Hippocampal formation (tissue), 2 donors: ENCODE measurements at regions not wholly inside any gene's neighbourhood (a gene's known extent, or its start where the extent isn't known, plus 50 kb on each side); places are given as distances from the start of the nearest gene placed in this dataset.
"Not testable (repeated sequence)": the region's sequence is repeated elsewhere in the genome, so short reads cannot be mapped to it uniquely, and the experiment has no call there.

Source experiments
- DNase-seq, 2 donors: peaks; one replicate each; lab custom pipeline; 2025; lab: John Stamatoyannopoulos, UW

DNA sequence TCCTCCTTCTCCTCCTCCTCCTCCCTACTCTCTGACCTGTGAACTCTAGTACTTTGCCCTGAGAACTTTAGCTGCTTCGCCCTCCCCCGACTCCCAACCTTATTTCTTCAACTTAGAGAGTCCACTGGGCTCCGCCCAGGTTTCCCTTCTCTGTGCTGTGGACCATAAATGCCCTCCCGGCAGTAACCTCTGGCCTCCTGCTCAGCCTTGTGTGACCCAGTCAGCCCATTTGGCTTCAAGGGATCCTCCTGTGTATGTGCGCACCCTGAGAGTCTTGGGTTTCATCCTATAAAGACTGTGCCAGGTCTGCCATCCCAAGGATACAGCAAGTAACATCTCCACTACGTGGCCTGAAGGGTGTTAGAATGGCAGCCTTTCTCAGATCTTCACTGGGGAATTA lies 275.6 kb upstream of the C16orf82 start:
- no peak for DNase-seq

DNA sequence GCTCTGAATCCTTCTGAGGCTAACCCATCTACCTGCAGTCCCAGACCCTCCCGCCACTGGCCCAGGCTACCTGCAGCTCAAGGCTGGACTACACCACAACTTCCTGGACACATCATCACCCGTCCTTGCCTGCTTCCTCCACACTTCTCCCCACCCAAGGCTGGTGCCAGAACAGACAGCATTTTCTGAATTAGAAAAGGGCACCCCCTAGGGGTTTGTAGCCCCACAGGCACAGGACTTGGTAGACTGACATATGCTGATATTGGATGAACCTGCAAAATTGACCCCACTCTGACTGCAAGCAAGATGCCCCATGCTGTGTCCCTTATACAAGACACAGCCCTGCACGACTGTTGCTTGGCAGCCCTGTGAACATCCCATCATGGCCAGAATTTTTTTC lies 271.5 kb upstream of the C16orf82 start:
- DNase-seq = peak; percentile 4 to 10

DNA sequence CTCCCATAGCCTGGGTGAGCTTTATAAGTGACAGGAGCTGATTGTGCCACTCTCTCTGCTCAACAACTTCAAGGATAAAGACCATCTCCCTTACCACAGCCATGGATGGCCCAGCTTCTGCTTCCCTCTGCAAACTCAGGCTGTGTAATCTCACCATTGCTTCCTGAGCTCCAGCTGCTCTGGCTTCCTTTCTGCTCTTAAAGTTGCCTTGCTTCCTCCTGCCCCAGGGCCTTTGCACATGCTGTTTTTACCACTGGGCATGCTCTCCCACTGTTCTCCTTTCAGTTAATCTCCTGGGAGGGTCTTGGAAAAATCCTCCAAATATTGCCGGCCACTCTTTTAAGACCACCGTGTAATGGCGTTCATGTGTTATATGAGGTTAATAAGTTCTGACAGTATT lies 265.1 kb upstream of the C16orf82 start:
- DNase-seq = no peak

DNA sequence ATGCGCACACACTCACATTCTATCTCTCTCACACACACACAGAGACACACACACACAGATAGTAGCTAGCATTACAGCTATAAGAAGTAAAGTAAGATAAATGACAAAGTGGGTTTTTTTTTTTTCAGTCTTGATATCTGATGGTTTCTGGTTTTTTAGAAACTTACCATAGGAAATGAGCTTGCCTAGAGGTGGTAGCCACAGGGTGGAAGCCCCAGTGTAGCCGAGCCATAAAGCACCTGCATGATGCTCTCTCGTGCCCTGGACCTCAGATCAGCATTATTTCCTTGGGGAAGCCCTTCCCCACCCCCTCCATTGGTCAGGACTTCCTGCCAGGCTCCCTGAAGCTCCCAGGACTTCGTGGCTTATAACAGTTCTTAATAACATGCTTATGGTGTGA lies 264.3 kb upstream of the C16orf82 start:
- no peak for DNase-seq

DNA sequence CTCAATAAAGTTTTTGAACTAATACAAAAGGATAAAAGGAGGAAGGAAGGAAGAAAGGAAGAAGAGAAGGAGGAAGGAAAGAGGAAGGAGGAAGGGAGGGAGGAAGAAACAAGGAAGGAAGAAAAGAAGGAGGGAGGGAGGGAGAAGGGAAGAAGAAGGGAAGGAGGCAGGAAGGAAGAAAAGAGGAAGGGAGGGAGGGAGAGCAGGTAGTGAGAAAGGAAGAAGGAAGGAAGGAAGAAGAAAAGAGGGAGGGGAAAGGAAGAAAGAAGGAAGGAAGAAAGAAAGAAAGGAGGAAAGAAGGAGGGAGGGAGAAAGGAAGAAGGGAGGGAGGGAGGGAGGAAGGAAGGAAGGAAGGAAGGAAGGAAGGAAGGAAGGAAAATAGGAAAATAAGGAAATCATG lies 263.8 kb upstream of the C16orf82 start:
- no peak for DNase-seq

DNA sequence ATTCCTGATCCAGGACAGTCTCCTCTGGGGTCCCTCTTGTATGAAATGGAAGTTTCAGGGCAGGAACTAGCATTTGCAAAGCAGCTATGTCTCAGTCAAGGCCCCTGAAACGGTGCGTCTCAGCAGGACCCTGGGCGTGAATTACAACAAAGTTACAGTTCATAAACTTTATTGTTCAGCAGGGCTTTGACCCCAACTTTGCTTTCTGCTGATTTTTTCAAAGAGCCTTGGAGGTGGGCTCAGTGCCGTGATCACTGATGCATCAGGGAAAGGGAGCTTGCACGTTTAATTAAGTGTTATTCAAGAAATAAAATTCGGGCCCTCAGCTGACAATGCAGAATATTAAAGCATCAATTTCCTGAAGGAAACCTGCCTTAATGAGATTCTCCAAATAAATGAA lies 260.1 kb upstream of the C16orf82 start:
- DNase-seq = no peak

DNA sequence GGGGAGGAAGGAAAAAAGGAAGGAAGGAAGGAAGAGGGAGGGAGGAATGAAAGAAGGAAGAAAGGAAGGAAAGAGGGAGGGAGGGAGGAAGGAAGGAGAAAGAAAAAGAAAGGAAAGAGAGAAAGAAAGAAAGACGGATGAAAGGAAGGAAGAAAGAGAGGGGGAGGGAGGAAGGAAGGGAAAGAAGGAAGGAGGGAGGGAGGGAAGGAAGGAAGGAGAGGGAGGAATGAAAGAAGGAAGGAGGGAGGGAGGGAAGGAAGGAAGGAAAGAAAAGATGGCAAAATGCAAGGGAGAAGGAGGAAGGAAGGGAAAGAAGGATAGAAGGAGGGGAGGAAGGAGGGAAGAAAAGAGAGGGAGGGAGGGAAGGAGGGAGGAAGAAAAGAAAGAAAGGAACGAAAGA lies 257.3 kb upstream of the C16orf82 start:
- no peak for DNase-seq

DNA sequence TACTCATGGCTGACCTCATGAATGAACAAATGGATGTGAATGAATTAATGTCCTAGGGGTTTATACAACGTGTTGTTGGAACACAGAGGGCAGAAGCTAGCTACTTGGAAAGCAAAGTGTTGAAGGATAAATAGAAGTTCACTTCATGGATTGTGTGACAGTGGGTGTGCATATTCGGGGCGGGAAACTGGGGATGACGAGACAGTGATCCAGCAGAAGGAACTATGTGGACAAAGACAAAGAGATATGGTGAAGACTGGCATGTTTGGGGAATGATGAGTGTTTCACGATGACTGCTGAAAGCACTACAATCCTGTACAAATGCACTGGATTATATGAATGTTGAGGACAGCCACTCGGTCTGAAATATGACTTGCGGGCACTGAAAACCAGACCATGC lies 250.5 kb upstream of the C16orf82 start:
- no peak for DNase-seq

DNA sequence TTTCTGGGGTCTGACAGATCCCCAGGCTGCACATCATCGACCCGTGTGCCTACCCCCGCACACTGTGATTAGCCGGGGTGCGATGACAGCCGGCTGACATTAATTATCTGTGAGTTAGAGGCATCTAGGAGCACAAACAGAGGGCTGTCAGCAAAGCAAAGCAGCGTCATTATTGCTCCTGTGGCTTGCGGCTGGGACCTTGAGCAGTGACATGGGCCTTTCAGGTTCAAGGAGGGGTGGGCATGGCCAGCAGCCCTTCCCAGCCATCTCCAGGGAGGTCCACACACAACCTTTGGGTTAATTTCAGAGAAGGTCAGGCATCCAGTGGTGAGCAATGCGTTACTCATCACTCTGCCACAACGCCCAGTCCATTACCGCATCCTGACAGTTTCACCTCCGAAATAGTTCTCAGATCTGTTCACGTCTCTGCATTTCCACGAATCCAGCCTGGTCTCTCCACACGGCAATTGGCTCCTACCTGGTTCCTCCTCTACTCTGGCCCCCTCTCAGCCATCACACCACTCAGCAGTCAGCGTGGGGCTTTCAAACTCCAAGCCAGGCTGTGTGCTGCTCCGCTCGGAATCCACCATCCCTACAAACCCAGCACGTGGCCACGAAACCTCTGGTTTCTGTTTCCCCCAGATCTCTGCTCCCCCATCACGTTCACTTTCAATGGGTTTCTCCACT lies 249.7 kb upstream of the C16orf82 start:
- no peak for DNase-seq

DNA sequence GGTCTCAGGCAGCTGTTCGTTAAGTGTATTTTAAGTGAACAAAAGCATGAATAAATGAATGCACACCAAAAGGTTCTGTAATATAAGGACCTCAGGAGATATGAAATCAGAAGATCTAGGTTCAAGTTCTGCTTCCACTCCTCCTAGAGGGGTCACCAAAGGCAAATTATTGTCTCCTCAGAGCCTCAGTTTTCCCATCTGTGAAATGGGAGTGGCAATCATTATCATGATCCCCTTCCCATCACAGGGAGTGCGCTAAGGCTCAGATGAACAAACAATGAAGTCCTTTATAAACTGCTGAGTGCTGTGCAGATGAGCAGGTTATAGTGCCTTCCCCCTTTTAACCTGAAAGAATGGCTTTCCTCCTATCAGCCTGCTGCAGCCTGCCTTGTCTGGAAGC lies 248.3 kb upstream of the C16orf82 start:
- DNase-seq = no peak

DNA sequence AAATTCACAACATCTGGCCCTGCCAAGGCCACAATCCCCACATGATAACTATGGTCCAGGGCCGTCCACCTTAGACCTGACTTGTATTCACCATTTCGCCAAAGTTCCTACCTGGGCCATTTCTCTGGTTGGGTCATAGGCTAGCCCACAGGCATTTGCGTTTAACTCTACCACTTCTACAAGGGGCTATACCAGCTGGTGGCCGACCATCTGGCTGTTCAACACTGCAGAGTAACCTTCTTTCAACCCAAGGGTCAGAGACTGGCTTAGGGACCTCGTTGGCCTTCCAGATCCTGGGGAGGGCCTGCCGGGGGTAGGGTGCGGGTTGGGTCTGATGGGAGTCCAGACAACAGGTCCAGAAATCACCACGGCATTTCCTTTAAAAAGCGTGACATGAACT lies 242.3 kb upstream of the C16orf82 start:
- DNase-seq = no peak

DNA sequence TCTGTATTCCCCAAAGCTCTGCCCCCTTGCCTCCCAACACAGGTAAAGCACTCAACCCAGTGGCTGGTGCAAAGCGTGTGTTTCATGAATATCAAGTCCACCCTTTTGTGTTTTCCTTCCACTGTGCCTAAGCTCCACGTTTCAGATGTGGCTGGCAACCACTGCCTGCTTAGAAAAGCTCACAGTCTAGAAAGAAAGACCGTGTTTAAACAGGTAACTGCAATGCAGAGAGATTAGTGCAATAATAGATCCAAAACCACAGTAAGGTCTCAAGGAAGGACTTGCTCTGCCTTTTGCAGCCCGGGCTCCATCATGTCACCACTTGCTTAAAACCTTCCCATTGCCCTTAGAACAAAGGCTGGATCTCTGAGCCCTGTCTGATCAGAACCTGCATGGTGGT lies 240.2 kb upstream of the C16orf82 start:
- no peak for DNase-seq

DNA sequence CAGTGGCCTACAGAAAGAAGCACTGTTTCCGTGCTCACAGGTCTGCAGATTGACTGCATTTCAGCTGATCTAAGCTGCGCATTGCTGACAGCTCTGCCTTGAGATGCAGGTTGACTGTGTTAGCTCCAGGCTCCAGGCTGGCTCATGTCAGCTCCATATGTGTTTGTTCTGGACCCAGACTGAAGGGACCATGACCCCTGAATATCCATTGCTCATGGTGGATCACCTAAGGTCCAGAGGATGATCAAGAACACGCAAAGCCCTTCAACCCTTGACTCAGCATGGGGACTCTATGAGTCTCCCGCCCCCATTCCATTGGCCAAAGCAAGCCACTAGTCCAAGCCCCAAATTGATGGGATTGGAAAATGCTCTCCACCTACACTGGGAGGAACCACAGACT lies 239.3 kb upstream of the C16orf82 start:
- DNase-seq = no peak

DNA sequence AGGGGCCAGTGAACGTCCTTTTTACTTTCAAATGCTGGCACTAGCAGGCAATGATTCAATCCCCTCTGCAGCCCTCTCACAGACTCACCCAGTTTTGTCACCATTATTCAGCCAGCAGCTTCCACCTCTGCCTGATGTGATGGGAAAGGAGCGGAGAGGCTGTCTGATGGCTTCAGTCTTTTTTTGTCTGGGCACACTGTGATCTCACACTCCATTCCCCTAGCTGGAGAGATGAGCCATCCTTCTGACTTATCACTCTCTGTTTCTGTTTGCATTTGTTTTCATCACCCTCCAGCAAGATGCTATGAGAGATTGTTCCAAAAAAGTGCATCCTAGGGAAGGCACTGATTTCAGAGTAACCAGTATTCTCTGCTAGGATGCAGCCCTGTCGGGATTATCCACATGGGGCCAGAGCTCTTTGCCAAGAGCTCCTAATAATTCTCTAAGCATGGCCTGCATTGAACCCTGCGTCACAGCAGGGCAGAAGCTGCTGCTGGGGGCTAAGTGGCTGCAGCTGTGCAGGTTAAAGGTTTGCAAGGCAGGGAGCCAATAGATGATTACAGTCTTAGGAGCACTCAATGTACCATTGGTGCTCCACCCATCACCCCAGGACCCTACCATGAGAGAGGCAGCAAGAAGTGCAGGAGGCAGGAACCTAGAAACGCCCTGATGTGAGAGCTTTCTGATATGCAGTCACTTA lies 236.1 kb upstream of the C16orf82 start:
- no peak for DNase-seq

DNA sequence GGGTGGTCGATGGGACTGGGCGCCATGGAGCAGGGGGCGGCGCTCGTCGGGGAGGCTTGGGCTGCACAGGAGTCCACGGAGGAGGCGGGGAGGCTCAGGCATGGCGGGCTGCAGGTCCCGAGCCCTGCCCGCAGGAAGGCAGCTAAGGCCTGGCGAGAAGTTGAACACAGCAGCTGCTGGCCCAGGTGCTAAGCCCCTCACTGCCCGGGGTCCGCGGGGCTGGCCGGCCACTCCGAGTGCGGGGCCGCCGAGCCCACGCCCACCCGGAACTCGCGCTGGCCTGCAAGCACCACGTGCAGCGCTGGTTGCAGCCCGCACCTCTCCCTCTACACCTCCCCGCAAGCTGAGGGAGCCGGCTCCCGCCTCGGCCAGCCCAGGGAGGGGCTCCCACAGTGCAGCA lies 230.6 kb upstream of the C16orf82 start:
- not testable (repeated sequence) for DNase-seq

DNA sequence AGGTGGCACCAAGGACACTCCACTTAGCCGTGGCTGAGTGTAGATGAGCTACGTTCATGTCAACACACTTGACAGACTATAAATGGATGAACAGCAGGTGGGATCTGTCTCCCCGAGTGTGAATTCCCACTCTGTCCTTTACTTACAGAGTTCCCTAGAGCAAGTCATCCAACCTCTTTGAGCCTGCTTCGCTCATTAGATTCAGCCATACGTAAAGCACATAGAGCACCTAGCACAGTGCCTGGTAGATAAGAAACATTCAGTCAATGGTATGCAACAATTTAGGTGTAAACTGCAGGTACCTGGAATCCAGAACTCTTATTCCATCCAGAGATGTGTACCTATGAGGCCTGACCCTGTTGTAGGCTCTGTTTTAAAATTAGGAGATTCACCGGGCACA lies 227.8 kb upstream of the C16orf82 start:
- no peak for DNase-seq

DNA sequence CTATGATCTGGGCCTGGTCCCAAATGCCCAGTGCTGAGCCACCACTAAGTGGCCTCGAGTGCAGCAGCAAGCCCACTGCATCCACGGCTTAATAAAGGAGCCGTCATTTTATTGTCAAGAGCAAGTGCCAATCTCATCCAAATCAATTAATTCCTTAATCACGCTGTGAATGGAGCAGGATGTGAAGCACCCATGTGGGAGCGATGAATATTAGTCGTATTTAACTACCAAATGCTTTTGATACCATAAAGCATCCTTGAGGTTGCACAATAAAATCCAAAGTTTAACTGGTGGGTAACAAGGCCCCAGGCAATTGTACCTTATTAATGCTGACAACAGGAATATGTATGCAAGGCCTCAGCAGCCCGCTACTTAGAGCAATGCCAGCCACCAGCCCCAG lies 226.0 kb upstream of the C16orf82 start:
- DNase-seq = no peak

DNA sequence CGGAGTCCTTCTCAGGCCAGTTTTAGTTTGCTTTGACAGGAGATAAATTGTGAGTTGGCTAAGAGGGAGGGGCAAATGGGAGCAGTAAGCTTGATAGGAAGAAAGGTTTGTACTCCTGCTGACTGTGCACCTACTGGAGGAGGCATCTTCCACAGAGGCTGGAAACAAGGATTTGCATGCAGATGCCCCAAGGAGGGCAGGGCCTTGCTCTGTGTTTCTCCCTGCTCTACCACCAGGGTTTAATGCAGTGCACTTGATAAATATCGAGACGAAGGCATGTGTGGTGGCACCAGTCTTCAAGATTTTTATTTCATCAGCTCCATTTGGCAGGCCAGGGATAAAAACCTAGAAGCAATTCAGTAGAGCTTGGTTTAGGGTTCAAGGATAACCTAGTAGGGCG lies 210.5 kb upstream of the C16orf82 start:
- DNase-seq = no peak

DNA sequence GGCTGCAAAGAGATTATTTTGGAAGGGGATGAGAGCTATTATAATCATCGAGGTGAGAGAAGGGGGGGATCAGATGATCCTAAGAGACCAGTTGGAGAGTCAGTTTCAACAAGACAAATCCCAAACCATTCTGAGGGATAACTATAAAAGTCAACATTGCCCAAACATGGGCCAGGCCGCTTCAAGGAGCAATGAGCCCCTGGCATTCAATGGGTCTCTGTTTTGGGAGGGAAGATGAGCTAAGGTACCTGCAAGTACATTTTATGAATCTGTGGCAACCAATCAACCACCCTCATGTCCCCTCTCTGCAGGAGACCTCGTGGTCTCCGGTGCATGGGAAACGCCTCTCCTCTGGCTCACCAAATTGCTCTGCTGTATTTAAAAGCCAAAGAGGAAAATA lies 209.9 kb upstream of the C16orf82 start:
- no peak for DNase-seq

DNA sequence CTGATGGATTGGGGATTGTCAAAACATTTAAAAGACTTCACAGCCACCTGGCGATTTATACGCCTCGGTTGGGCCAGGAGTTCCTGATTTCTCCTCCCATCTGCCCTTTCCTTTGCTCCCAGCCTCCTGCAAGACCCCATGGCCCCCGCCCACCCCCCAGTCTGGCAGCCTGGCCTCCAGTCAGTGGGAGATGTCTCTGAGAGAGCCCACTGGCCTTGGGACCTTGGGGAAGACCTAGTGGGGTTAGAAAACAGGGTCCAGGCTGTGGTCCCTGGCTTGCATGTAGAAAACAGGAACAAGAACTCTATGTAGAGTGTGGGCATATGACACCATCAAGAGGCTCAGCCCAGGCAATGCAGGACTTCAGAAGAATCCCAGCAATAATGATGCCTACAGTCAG lies 209.4 kb upstream of the C16orf82 start:
- DNase-seq = no peak

DNA sequence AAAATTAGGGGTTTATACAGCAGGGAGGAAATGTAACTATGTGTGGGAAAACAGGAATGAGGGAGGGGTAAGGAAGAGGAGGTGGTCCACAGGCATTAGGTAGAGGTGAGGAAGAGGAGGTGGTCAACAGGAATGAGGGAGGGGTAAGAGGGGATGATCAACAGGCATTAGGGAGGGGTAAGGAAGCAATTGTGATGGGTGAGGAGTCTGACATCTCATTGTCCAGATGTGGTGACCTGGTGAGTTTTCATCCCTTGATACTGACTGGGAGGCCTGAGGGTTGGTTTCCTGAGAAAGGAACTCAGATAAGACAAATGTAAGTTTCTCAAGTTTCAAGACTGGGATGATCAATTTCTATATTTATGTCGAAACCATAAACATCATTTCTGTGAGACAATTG lies 206.2 kb upstream of the C16orf82 start:
- no peak for DNase-seq

DNA sequence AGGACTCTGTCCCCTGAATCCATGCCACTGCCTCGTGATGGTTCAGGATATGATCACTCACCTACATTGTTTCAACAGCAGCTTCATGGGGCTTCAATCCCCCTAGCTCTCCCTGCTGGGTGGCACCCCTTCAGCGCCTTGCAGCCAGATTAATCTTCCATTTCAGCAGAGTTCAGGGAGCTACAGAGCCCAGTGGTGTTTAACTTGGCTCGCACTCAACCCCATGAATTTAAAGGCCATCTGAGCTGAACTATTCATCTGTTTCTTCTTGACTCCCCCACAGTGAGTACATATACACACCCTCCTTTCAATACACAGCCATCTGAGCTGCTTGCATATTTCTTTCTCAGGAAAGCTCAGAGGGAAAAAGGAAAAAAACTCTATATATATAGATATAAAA lies 202.8 kb upstream of the C16orf82 start:
- DNase-seq = no peak

DNA sequence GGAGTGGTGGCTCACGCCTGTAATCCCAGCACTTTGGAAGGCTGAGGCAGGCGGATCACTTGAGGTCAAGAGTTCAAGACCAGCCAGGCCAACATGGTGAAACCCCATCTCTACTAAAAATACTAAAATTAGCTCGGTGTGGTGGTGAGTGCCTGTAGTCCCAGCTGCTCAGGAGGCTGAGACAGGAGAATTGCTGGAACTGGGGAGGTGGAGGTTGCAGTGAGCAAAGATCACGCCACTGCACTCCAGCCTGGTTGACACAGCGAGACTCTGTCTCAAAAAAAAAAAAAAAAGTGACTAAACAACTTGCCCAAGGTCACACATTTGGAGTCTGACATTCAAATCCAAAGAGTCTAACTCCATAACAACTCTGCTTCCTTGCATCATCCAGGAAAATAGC lies 192.4 kb upstream of the C16orf82 start:
- not testable (repeated sequence) for DNase-seq

DNA sequence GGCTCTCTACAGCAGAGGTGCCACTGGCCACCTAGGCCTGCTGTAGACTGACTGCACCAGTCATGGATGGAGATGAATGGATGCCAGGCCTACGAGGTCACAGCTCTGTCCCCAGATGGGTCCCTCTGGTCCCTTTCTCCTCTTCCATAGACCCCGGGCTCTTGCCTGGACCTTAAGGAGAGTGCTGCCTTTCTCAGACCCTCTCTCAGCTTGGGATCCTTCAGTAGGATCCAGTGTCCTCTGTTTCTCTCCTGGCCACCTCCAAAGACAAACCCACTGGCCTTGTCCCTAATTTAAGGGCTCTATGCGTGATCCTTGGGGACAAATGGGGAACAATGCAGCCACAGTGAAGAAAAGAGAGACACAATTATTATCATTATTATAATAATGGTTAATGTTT lies 189.3 kb upstream of the C16orf82 start:
- DNase-seq = no peak
